ENCODE measurements at regions not wholly inside any gene's neighbourhood (a gene's known extent, or its start where the extent isn't known, plus 50 kb on each side); places are given as distances from the start of the nearest gene placed in this dataset.

- Histone ChIP-seq H3K4ac (ENCODE audit: low read depth, low read length) (no peak overlapping the region), H3K14ac (replicated peaks; ENCODE audit: low read depth, low read length) (no peak overlapping the region), H2BK5ac (ENCODE audit: low read depth, low read length, poor library complexity, severe bottlenecking) (peak overlapping the region; percentile 62), H2BK20ac (ENCODE audit: low read depth, low read length) (no peak overlapping the region), H3K4me3 (ENCODE audit: insufficient read depth, low read depth, low read length) (no peak overlapping the region), H4K8ac (ENCODE audit: low read depth in 2 of 2, low read length in 2 of 2) (no peak overlapping the region), H3K27me3 (ENCODE audit: control insufficient read depth, insufficient read depth, low read length) (no peaks in the 10 kb centered on the region), H3K27ac (ENCODE audit: insufficient read depth, low read length) (no peak overlapping the region), H3K79me1 (ENCODE audit: low read depth in 1 of 2, low read length in 2 of 2) (no peaks in the 10 kb centered on the region), H3K9ac (ENCODE audit: low read depth, low read length) (no peak overlapping the region), H4K20me1 (ENCODE audit: insufficient read depth, low read length) (no peaks in the 10 kb centered on the region), H4K5ac (ENCODE audit: low read depth, low read length) (no peak overlapping the region), H2BK15ac (ENCODE audit: low read depth, low read length) (no peak overlapping the region), H2AK5ac (ENCODE audit: low read depth, low read length) (no peak overlapping the region), H3K56ac (ENCODE audit: extremely low read depth, insufficient read depth, low read length) (no peak overlapping the region), H2AK9ac (replicated peaks; ENCODE audit: low read depth, low read length, poor library complexity) (no peak overlapping the region), H2AFZ (replicated peaks; ENCODE audit: low read length, poor library complexity) (no peak overlapping the region), H4K91ac (ENCODE audit: insufficient read depth, low read depth, low read length) (no peak overlapping the region), H3K36me3 (ENCODE audit: control insufficient read depth, insufficient read depth, low read length) (no peaks in the 10 kb centered on the region), H2BK120ac (ENCODE audit: low read depth, low read length) (no peak overlapping the region), H3K9me3 (ENCODE audit: control insufficient read depth, insufficient read depth, low read length) (peaks cover 42% of the 10 kb centered on the region), H3K18ac (ENCODE audit: low read depth, low read length) (no peak overlapping the region), H3K23ac (ENCODE audit: low read depth, low read length) (no peak overlapping the region), H3K4me2 (ENCODE audit: low read depth, low read length) (no peak overlapping the region), H3K4me1 (ENCODE audit: control insufficient read depth, insufficient read depth, low read length) (no peaks in the 10 kb centered on the region), H3K9me1 (ENCODE audit: insufficient read depth, low read length) (no peaks in the 10 kb centered on the region)
- dilution Hi-C loops (cut with HindIII; ENCODE audit: low sequenced_read_pairs, unreplicated experiment), result no loop called here
- in situ Hi-C loops (cut with MboI; ENCODE audit: low sequenced_read_pairs), result no loop called here
- POLR2A ChIA-PET (ENCODE audit: unreplicated experiment), result no interaction called here
- intact Hi-C loops (cut with micrococcal nuclease), result no loop called here
- TF ChIP-seq RFX5 (IDR thresholded peaks at IDR 0.05; ENCODE audit: low read depth, low read length) (no peak), RCOR1 (IDR thresholded peaks at IDR 0.05; ENCODE audit: insufficient replicate concordance, low read length) (no peak)
- ATAC-seq (ENCODE audit: low read depth), result no peak
- BruUV-seq (replicated peaks), result no TSS peak
- 69% methylated on average over 2 of the region's 2 CpGs; no CpG with 5 or more reads in 1 of the 2 experiments for WGBS, 2 experiments (ENCODE audit: extremely low coverage in 2 of 2, insufficient read length in 1 of 2)
- CTCF ChIA-PET, result no interaction called here
- no peak for DNase-seq
These were observed 171.5 kb upstream of the SFSWAP start for GRCh38 chr12:131539381-131539780.

All from IMR-90 (cell line).